ELR (cell line): ENCODE measurements at regions not wholly inside any gene's neighbourhood (a gene's known extent, or its start where the extent isn't known, plus 50 kb on each side); places are given as distances from the start of the nearest gene placed in this dataset.

Source experiments
- DNase-seq: peaks from one replicate; pipeline ENCODE4 v3.0.0-alpha.2; 2015; ENCODE audit warnings: low read depth

DNA sequence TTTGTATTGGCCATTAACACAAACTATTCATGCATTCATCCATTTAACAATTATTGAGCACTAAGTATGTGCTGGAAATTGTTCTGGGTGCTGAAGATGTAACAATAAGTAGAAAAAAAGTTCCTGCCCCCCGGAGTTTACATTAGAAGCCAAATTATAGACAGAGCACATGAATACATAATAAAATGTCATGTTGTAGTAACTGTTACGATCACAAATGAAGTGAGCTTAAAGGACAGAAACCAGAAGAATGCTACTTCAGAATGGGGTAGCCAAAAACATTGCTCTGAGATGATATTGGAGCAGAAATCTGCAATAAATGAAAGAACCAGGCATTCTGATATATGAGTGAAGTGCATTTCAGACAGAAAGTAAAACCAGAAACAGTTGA lies 256.0 kb upstream of the SETBP1 start:
- DNase-seq, result no peak

- no peak for DNase-seq
Observed at GRCh38 chr18:44425161-44425560, 255.5 kb upstream of the SETBP1 start.

- no peak for DNase-seq
Observed at GRCh38 chr18:44437603-44438002, 243.1 kb upstream of the SETBP1 start.

DNA sequence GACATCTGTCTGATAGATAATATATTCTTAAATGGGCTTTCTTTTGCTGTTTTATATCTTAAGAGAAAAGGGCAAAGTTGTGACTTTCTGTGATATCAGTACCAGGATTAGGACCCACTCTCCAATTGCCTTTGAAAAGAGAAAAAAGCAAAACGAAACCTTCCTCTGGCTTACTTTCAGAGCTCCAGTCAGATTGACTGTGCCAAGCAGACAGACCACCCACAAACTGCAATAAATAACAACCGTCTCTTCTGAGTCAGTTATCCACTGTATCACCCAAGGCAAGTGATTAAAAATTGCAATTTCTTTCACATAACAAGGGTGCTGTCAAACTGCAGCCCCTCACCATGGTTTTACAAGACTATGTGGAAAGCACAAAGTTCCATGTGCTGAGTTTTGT lies 230.5 kb upstream of the SETBP1 start:
- DNase-seq, result no peak

- no peak for DNase-seq
Observed at GRCh38 chr18:44452346-44452745, 228.3 kb upstream of the SETBP1 start.

GRCh38 chr18:44453505-44453904 lies 227.2 kb upstream of the SETBP1 start:
- no peak for DNase-seq

DNA sequence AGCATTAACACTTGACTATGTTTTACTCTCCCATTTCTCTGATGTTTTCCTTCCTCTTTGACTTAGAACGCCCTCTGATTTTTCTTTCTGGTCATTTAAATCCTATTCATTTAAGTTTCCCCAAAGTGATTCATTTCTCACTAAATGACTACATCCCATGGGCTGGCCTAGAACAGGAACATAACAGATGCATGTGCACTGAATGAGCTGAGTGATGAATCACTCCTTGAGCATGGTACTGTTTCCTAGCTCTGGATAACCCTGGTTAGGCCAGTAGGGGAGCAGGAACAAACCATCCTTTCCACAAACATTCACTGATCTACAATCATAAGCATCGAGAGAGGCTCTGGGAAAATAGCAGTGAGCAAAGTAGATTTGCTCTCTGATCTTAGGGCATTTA lies 221.9 kb upstream of the SETBP1 start:
- peak; percentile 12 for DNase-seq

DNA sequence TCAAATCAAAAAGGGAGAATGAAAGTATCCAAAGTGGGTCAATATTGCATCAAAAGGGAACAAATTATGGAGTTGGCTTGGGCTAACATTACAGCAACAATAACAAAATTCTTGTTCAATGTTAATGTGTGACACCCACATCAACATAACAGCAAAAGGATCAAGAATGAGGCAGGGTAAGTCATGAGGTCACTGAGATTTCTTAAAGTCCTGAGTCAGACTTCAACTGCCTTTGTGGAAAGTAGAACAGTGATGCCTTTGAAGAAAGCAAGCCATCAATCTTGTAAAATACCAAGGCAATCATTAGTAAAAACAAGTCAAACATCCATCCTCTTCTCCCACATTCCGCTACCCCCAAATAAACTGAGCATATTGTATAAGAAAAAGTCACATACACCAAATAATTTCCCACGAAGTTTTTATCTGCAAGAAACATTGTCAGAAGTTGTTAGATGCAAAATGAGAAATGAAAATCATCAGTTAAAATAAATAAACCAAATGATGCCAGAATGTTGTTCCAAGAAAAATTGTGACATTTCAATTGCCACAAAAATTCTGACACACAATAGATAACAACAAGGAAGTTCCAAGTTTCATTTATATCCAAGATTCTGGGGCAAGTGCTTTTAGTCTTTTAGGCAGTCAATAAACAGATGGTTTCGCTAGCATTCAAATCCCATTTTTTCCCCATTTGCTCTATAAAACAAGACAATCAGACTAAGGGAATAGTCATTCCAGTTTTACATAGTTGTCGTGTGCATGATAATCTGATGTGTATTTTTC lies 216.1 kb upstream of the SETBP1 start:
- DNase-seq, result no peak

GRCh38 chr18:44465381-44465841 lies 215.3 kb upstream of the SETBP1 start:
- DNase-seq, result no peak

DNA sequence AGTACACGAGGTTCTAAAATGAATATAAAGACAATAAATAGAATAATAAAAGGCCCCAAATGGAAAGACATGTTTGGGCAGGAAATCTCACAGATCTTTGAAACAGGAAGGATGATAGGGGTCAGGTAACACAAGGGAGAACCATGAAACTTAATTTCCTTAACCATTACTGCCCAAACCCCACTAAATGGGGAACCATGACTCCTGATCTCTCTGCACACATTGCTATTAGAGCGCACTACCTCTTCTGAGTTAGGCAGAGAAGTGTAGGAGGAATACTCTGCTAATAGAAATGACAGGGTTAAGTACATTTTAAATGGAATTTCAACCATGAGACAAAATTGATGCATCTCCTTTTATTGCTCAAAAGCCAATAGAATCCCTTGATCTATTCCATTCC lies 213.7 kb upstream of the SETBP1 start:
- no peak for DNase-seq

DNA sequence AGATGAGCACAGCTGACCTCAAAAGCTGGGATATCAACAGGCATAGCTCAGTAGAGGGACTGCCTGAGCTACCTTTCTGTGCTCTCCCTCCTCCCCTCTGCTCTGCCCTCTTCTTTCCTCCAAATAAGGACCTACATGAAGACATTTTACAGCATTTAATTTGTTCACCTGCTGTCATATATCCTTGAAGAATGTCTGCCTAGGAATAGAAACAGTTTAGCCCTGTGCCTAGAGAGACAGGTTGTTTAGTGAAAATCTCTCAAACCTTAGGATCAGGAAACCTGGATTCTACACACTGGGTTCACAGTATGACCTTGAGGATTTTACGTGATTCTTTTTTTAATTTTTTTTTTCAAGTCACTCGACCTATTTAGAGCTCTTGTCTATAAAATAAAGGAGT lies 213.0 kb upstream of the SETBP1 start:
- no peak for DNase-seq

GRCh38 chr18:44473394-44474066 lies 207.2 kb upstream of the SETBP1 start:
- DNase-seq, result no peak

- DNase-seq, result no peak
Observed at GRCh38 chr18:44474067-44474411, 206.6 kb upstream of the SETBP1 start.

DNA sequence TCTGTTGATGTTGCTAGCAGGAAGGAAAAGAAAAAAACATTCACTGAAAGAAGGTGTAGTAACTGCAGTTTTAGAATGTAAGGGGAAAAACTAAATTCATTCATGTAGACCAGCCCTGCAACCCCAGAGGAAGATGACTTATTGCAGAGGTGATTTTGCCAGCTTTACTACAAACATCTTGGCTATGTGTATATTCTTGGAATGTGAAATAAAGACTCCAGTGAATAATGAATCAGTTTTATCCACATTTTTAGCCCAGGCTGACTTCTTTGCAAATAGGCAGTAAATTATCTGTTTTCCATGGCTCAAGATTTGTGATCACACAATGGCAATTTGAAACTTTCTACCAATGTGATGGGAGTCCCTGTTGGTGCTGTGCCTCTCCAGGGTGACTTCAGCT lies 206.1 kb upstream of the SETBP1 start:
- DNase-seq, result no peak

- DNase-seq, result no peak
Observed at GRCh38 chr18:44482761-44483160, 197.9 kb upstream of the SETBP1 start.

DNA sequence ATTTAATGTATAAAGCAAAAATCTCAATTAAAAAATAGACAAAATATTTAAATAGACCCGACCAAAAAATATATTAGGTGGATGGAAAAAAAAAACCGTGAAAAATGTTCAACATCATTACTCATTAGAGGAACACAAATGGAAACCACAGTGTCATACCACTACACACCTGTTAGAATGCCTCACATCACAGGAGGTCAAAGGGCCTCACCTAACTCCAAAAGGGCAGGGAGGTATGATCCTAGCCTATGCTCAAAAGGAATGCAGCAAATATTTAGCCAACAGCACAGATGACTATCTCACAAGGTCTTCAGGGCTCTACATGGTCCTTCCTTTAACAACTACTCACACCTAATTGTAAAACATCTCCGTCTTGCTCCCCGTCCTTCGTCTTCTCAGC lies 185.5 kb upstream of the SETBP1 start:
- no peak for DNase-seq

GRCh38 chr18:44497311-44497710 lies 183.4 kb upstream of the SETBP1 start:
- DNase-seq, result no peak

DNA sequence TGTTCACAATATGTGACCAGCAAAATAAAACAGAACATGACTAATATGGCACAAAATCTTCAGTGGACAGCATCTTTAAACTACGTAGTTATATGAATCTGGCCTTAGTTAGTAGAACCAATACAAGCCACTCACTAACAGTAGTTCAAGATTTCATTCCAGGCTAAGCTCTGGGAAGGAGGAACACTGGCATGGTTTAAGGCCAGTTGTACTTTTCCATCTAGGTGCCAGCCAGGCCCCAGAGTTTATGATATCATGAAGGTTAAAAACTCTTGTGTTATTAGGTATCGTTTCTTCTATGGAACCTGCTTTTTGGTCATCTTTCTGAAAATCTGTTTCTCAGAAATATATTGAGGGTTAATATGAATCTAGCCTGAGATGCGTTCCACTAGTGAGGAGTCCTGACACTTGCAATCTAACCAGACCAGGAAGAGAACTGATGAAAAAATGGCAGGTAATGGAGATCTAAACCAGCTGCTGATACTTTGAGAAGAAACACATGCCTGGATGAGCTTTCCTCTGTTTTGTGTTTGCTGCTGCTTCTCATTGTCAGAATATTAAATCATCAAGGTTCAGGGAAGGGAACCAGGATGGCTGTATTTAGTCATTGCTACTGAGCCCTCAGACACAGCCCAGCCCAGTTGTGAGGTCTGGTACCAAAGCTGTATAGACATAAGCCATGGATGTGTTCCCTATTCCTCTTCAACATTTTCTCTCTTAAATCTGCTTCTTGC lies 182.8 kb upstream of the SETBP1 start:
- no peak for DNase-seq

DNA sequence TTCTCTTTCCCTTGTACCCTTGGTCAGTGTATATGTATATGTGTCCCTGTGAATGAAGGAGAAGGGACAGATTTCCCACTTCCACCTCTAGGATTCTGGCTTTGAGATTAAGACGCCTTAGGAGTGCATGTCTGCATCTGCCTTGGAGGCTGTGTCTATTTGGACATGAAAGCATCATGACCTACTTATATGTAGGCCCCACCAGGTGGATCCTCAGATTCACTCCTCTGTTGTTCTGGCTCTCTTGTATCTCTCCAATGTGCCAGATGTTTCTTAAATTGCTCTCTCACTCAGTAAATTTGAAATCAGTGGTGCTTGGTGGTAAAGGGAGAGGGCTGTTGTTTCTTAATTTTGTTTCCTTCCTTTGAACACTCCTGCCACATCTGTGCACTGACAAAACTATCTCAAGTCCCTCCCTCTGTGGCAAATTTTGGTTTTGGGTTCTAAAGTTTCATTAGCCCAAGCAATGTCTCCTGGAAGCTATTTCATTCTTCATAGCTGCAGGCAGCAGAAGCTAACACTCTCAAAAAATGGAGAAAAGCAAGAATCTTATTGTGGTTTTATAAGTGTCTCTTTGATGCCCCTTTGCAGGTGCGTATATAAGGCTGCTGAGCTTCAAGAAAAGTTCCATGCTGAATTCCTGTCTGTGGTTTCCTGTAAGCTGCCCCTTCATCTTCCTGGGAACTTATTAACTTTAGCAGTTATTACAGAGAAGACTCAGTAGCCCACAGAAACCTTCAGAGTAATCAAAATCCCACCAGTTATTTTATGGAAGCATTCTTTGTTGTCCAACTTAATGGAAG lies 179.7 kb upstream of the SETBP1 start:
- no peak for DNase-seq

GRCh38 chr18:44502221-44502620 lies 178.5 kb upstream of the SETBP1 start:
- no peak for DNase-seq

DNA sequence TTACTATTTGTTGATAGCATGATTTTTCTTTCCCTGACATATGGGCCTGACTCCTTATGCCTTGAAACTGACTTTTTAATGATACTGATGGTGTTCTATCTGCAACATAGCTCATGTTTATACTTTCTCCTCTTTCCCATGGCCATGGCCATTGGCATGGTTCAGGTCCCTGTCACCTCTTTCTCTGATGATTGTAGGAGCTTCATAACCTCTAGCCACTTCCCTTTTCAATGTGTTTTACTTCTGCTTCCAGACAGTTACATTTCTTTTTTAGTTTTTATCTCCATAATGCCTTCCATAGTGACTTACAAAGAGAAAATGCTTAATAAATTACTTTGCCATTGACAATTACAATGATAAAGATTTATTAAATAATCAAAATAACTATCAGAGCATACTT lies 177.9 kb upstream of the SETBP1 start:
- no peak for DNase-seq

DNA sequence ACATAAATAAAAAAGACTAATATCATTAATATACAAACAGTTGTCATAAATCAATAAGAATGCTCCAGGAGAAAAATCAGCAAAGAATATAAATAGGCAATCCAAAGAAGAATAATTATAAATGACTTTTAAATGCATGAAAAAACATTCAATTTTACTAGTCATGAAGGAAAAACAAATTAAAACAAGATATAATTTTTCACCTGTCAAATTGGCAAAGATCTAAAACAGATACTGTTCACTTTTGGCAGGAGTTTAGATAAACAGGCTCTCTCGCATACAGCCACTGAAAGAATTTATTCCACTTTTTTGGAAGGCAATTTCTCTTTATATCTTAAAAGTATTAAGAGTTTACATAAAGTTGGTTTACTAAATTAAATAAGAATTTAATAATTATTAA lies 176.8 kb upstream of the SETBP1 start:
- DNase-seq, result no peak
